GM18868 (cell line): ENCODE measurements at regions not wholly inside any gene's neighbourhood (a gene's known extent, or its start where the extent isn't known, plus 50 kb on each side); places are given as distances from the start of the nearest gene placed in this dataset.

Experiments
- ATAC-seq: cut with Tn5 transposase; IDR thresholded peaks from one replicate; pipeline ENCODE4 v1.9.1; 2021; ENCODE audit warnings: mild to moderate bottlenecking, moderate library complexity; ENCODE audit not compliant: unreplicated experiment

- ATAC-seq = no peak
Measured at GRCh38 chr1:87165177-87165576, 163.5 kb upstream of the LMO4 start.

DNA sequence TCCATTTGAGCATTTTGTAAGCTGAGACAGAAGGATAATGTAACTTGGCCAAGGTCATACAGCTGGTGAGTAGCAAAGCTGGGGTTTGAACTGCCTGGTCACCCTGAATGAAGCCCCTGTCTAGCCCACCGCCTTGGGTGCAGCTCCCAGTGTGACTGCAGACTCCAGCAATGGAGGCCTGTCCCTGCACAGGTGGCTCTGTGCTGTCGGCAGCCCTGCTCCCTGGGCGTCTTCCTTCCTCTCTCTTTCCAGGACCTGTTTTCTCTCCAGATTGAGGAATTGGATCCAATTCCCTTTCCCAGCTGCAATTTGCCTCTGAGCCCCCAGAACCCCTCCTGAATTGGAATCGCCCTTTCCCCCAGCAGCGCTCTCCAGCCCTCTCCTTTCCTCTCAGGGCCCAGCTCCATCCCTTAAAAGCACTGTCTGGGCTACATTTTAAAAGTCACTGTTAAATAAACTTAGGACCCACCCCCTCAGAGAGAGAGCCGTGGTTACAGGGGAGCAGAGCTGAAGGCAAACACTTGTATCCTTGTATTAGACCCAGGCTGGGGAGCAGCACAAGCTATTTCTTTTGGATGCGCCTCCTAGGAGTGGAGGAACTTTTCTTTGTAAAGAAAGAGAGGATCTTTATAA lies 161.4 kb upstream of the LMO4 start:
- no peak for ATAC-seq

- ATAC-seq = no peak
Measured at GRCh38 chr1:87167848-87168525, 160.7 kb upstream of the LMO4 start.

DNA sequence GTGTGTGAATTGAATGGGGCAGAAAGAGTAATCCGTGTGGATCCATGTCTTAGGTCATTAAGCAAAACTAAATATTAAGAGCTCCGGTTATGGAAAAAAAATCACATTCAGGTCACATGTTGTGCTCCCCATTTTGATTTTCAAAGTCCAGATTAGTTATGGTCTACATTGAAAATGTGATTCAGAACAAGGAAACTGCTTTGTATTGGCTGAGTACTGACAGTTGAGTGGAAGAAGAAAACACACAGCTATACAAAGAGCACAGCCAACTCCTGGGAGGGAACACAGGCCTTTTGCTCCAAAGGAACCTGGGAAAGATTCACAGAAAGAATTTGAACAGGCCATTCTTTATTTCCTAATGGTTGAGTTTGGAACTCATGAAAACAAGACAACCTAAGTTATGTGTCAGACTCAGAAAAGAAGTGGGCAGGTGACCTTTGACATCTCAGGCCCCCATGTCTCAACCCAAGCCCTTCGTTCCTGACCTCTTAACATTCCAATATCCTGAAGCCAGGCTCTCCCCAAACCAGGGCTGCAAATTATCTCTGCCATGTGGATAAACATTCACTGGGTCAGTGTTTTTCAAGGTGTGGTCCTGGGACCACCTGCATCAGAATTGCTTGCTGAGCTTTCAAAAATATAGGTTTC lies 159.3 kb upstream of the LMO4 start:
- no peak for ATAC-seq

DNA sequence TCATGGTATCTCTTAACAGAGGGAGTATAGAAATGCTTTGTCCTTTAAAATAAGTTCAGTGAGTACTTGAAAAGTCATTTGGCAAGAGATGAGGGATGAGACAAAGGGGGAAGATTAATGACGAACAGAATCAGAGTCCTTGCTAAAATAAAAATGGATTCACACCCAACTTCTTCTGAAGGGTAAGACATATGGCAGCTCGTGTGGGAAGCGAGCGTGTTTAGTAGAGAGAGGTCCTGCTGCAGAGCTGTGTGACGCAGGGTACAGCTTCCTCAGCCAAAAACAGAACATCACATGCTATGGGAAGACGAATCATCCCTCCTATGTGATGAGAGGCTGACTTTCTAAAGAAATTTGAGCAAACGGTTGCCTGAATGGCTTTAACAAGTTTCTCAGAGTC lies 158.5 kb upstream of the LMO4 start:
- ATAC-seq = no peak

- no peak for ATAC-seq
Measured at GRCh38 chr1:87170931-87171598, 157.6 kb upstream of the LMO4 start.

GRCh38 chr1:87173231-87173630 lies 155.4 kb upstream of the LMO4 start:
- ATAC-seq = no peak

DNA sequence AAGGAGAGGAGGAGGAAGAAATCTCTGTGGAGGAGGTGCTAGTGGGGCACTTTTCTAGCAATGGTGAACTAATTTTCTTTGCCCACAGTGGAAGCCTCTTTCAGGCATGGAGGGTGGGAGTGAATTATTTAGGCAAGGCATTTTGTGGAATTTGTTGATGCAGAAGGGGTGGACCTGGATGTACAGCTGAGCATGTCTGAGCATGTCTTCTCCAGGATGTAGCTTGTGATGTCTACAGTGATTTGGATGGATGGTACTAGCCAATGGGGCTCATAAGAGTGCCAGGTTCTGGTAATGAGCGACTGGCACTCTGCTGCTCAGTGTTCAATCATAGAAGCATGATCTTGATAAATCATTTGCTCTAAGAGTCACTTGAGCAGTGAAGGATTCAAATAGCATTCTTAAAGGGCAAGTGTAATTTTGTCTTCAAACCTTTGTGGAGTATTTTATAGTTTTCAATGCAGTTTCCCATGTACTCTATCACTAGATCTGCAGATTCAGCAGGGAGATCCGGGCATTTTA lies 153.9 kb upstream of the LMO4 start:
- no peak for ATAC-seq

DNA sequence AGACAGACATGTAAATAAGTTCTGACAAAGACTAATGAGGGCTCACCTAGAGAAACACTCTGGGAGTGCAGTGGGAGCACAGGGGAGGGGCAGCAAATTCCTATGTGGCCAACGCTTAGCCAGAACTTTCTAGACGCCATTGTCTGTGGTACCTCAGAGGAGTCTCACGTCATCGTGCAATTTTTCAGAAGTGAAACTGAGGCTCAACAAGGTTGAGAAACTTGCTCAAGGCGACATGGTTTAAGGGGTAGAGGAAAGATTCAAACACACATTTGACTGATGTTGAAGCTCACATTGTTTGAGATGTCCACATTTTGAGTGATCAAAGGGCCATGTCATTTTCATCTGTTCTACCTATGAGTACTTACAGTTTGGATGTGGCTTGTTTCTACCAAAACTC lies 152.6 kb upstream of the LMO4 start:
- peak; percentile 79 for ATAC-seq

DNA sequence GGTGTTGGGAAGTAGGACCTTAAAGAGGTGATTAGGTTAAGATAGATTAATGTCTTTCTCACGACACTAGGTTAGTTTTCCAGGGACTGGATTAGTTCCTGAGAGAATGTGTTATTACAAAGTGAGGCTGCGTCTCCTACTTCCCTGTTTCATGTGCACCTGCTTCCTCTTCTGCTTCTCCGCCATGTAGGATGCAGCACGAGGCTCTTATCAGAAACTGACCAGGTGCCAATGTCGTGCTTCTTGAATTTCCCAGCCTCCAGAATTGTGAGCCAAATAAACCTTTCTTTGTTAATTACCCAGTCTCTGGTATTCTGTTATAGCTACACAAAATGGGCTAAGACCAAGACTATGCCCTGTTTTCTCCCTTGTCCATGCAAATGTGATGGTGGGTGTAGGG lies 152.2 kb upstream of the LMO4 start:
- no peak for ATAC-seq

GRCh38 chr1:87178441-87178840 lies 150.2 kb upstream of the LMO4 start:
- no peak for ATAC-seq

GRCh38 chr1:87179076-87179810 lies 149.4 kb upstream of the LMO4 start:
- ATAC-seq = no peak

DNA sequence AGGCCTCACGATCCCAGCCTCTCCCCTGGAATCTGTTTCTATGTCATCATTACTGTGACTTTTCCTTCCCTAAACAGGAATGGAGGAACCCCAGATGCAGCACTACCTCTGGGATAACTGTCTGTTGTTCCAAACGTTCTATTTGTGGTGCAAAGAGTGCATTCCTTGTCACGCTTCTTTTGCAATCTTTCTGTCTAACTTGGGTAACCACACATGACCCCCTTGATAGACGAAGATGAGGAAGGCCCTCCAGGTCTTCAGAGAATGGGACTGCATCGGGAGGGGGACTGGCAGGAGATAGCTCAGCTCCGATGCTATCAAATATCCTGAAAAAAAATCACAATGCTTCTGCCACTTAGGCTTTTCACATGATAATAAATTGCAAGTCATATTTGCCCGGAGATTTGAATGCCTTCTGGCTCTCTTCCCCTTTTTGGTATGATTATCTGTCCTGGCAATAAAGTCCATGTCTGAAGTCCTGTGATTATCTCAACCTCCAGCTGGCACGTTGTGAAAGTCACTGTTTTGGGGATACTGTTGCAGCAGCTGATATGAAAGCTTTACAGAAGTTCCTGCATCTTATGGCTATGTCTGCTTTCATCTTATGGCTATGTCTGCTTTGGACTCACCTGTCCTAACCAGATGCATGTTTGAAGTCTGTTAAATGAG lies 148.7 kb upstream of the LMO4 start:
- ATAC-seq = no peak

- no peak for ATAC-seq
Measured at GRCh38 chr1:87180682-87181081, 148.0 kb upstream of the LMO4 start.

GRCh38 chr1:87182611-87183010 lies 146.1 kb upstream of the LMO4 start:
- no peak for ATAC-seq

DNA sequence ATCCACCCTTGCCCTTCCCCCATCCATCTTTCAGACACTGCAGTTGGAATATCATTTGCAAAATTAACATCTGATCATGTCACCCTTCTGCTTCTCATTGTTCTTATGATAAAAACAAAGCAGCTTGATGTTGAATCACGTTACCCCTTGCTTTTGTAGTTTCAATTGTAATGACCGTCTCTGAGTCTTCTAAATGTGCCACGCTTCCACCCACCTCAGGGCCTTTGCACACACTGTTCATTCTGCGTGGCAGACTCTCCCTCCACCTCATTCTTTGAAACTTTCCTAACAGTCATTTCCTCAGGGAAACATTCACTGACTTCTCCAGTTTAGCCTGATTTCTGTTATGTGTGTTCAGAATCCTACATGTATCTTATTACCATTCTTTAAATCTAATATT lies 143.6 kb upstream of the LMO4 start:
- no peak for ATAC-seq

GRCh38 chr1:87186346-87186745 lies 142.3 kb upstream of the LMO4 start:
- ATAC-seq = no peak

GRCh38 chr1:87188640-87189039 lies 140.0 kb upstream of the LMO4 start:
- ATAC-seq = no peak

GRCh38 chr1:87190402-87190801 lies 138.3 kb upstream of the LMO4 start:
- no peak for ATAC-seq

GRCh38 chr1:87191646-87192045 lies 137.0 kb upstream of the LMO4 start:
- ATAC-seq = no peak
